PFSK-1 (cell line): ENCODE measurements at regions not wholly inside any gene's neighbourhood (a gene's known extent, or its start where the extent isn't known, plus 50 kb on each side); places are given as distances from the start of the nearest gene placed in this dataset.

Source experiments
- FOXP2 ChIP-seq: optimal IDR thresholded peaks from 2 replicates; pipeline ENCODE3; 2011; ENCODE audit warnings: borderline replicate concordance, control low read depth, inconsistent platforms; ENCODE audit not compliant: insufficient read depth; ENCODE audit errors: extremely low read length, extremely low read depth
- POLR2AphosphoS5 ChIP-seq: IDR thresholded peaks from 2 replicates; pipeline ENCODE4 v1.6.1; 2012; ENCODE audit warnings: low read depth, mild to moderate bottlenecking, control low read depth, low read length, moderate library complexity
- SIN3A ChIP-seq: IDR thresholded peaks from 2 replicates; pipeline ENCODE4 v1.6.1; 2012; ENCODE audit warnings: mild to moderate bottlenecking, low read length, moderate library complexity, borderline replicate concordance; ENCODE audit not compliant: insufficient read depth
- TAF1 ChIP-seq: IDR thresholded peaks from 2 replicates; pipeline ENCODE4 v1.6.1; 2012; ENCODE audit warnings: low read length, control low read depth, borderline replicate concordance; ENCODE audit not compliant: insufficient read depth
- TF ChIP-seq, protein P1 (sequence below), 2 experiments: IDR thresholded peaks; 2 replicates each; pipeline versions ENCODE4 v1.6.1 to v1.8.0; 2011 to 2012; ENCODE audit warnings: low read depth in 2 of 2, low read length in 2 of 2, control low read depth in 1 of 2, inconsistent platforms in 1 of 2, mild to moderate bottlenecking in 1 of 2, moderate library complexity in 1 of 2; ENCODE audit not compliant: insufficient read depth in 1 of 2

DNA sequence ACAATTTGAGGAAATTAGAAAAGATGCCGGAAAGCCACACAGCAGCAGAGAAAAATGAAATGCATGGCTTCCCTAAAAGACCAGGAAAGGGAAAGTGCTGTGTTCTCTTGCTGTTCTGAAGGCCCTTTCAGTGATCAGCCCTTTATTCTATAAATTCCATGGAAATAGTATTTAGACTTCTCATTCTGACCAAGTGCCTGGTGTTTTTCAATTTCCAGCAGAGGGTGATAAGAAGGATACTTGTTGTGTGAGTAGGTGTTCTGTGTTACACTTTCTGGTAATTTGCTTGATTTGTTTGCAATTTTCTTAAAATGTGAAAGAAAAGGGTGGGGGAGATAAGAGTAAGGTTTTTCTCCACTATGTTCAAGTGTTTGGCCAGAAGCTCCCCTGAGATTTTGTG lies 504.5 kb downstream of the IRS1 start:
- no peak for TF ChIP-seq FOXP2
- no peak for TF ChIP-seq SIN3A
- TF ChIP-seq, protein P1, sequence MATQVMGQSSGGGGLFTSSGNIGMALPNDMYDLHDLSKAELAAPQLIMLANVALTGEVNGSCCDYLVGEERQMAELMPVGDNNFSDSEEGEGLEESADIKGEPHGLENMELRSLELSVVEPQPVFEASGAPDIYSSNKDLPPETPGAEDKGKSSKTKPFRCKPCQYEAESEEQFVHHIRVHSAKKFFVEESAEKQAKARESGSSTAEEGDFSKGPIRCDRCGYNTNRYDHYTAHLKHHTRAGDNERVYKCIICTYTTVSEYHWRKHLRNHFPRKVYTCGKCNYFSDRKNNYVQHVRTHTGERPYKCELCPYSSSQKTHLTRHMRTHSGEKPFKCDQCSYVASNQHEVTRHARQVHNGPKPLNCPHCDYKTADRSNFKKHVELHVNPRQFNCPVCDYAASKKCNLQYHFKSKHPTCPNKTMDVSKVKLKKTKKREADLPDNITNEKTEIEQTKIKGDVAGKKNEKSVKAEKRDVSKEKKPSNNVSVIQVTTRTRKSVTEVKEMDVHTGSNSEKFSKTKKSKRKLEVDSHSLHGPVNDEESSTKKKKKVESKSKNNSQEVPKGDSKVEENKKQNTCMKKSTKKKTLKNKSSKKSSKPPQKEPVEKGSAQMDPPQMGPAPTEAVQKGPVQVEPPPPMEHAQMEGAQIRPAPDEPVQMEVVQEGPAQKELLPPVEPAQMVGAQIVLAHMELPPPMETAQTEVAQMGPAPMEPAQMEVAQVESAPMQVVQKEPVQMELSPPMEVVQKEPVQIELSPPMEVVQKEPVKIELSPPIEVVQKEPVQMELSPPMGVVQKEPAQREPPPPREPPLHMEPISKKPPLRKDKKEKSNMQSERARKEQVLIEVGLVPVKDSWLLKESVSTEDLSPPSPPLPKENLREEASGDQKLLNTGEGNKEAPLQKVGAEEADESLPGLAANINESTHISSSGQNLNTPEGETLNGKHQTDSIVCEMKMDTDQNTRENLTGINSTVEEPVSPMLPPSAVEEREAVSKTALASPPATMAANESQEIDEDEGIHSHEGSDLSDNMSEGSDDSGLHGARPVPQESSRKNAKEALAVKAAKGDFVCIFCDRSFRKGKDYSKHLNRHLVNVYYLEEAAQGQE (IDR thresholded peaks at IDR 0.05; ENCODE audit: insufficient read depth in 1 of 2, low read depth in 2 of 2, low read length in 2 of 2), result no peak
- TF ChIP-seq TAF1, result no peak
- no peak for TF ChIP-seq POLR2AphosphoS5

DNA sequence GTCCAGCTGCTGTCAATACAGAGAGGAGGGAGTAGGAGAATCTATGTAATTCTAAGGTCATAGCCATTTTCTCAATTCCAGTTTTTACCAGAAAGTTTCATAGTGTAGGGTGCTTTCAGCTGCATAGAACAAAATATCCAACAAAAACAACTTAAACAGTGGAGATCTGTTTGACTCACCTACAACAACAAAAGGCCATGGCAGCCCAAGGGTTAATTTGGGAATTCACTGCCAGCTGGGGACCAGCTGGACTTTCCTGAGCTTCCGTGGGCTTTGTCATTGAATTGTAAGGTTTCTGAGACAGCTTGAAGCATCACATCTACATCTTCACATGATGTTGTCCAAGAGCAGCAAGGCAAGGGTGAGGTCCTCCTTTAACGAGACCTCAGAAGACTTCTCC lies 512.7 kb downstream of the IRS1 start:
- TF ChIP-seq TAF1, result no peak
- no peak for TF ChIP-seq SIN3A
- TF ChIP-seq FOXP2, result no peak
- no peak for TF ChIP-seq POLR2AphosphoS5
- TF ChIP-seq, protein P1 (IDR thresholded peaks at IDR 0.05; ENCODE audit: insufficient read depth in 1 of 2, low read depth in 2 of 2, low read length in 2 of 2), result no peak

- no peak for TF ChIP-seq POLR2AphosphoS5
- no peak for TF ChIP-seq SIN3A
- no peak for TF ChIP-seq FOXP2
Observed at GRCh38 chr2:226283796-226284195, 515.8 kb downstream of the IRS1 start.

DNA sequence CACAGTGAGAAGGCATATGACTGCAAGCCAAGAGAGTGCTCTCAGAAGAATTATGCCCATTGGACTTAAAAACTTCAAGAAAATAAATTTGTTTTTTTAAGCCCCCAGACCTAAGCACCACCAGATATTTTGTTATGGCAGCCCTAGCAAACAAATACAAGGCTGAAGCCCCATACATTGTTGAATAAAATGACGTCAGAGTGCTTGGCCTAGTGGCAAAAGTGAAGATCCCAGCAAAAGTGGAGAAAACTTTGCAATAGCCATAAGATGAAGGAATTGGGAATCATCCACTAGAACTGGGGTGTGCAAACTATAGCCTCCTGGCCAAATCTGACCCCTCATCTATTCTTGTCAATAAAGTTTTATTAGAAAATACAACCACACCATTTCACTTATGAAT lies 517.5 kb downstream of the IRS1 start:
- TF ChIP-seq, protein P1 (IDR thresholded peaks at IDR 0.05; ENCODE audit: insufficient read depth in 1 of 2, low read depth in 2 of 2, low read length in 2 of 2), result no peak
- TF ChIP-seq POLR2AphosphoS5 (no peak), SIN3A (no peak), TAF1 (no peak), FOXP2 (no peak)

- TF ChIP-seq TAF1 (no peak), SIN3A (no peak), FOXP2 (no peak), POLR2AphosphoS5 (no peak)
- TF ChIP-seq, protein P1 (IDR thresholded peaks at IDR 0.05; ENCODE audit: insufficient read depth in 1 of 2, low read depth in 2 of 2, low read length in 2 of 2), result no peak
Observed at GRCh38 chr2:226275215-226275614, 524.4 kb downstream of the IRS1 start.
